GM19395 (cell line): ENCODE measurements at regions not wholly inside any gene's neighbourhood (a gene's known extent, or its start where the extent isn't known, plus 50 kb on each side); places are given as distances from the start of the nearest gene placed in this dataset.

Experiments used
- ATAC-seq: cut with Tn5 transposase; IDR thresholded peaks from one replicate; pipeline ENCODE4 v1.9.1; 2021; ENCODE audit warnings: mild to moderate bottlenecking, moderate library complexity; ENCODE audit not compliant: unreplicated experiment

GRCh38 chr6:106773996-106774629 is 144.7 kb downstream of the QRSL1 start:
- ATAC-seq, result no peak

- ATAC-seq, result no peak
Observed at GRCh38 chr6:106773522-106773921, 144.1 kb downstream of the QRSL1 start.

- no peak for ATAC-seq
Observed at GRCh38 chr6:106772270-106773142, 143.1 kb downstream of the QRSL1 start.

GRCh38 chr6:106771822-106772221 is 142.4 kb downstream of the QRSL1 start:
- no peak for ATAC-seq

GRCh38 chr6:106770663-106771062 is 141.3 kb downstream of the QRSL1 start:
- ATAC-seq, result no peak

- no peak for ATAC-seq
Observed at GRCh38 chr6:106770081-106770480, 140.7 kb downstream of the QRSL1 start.

GRCh38 chr6:106767271-106767670 is 137.9 kb downstream of the QRSL1 start:
- ATAC-seq, result no peak

GRCh38 chr6:106766201-106766600 is 136.8 kb downstream of the QRSL1 start:
- no peak for ATAC-seq

- no peak for ATAC-seq
Observed at GRCh38 chr6:106765496-106765895, 136.1 kb downstream of the QRSL1 start.

GRCh38 chr6:106764353-106764980 is 135.1 kb downstream of the QRSL1 start:
- no peak for ATAC-seq

GRCh38 chr6:106763361-106763760 is 134.0 kb downstream of the QRSL1 start:
- no peak for ATAC-seq

- no peak for ATAC-seq
Observed at GRCh38 chr6:106761160-106761559, 131.8 kb downstream of the QRSL1 start.

GRCh38 chr6:106759112-106759511 is 129.7 kb downstream of the QRSL1 start:
- no peak for ATAC-seq

- ATAC-seq, result no peak
Observed at GRCh38 chr6:106757722-106758467, 128.5 kb downstream of the QRSL1 start.

GRCh38 chr6:106757267-106757666 is 127.9 kb downstream of the QRSL1 start:
- ATAC-seq, result no peak

- no peak for ATAC-seq
Observed at GRCh38 chr6:106754215-106754614, 124.8 kb downstream of the QRSL1 start.

GRCh38 chr6:106752641-106753040 is 123.3 kb downstream of the QRSL1 start:
- no peak for ATAC-seq

- ATAC-seq, result no peak
Observed at GRCh38 chr6:106751501-106752252, 122.3 kb downstream of the QRSL1 start.

GRCh38 chr6:106750946-106751345 is 121.6 kb downstream of the QRSL1 start:
- no peak for ATAC-seq

- no peak for ATAC-seq
Observed at GRCh38 chr6:106750142-106750918, 121.0 kb downstream of the QRSL1 start.
